GM21515 (cell line): ENCODE measurements at regions not wholly inside any gene's neighbourhood (a gene's known extent, or its start where the extent isn't known, plus 50 kb on each side); places are given as distances from the start of the nearest gene placed in this dataset.
"Not testable (repeated sequence)": the region's sequence is repeated elsewhere in the genome, so short reads cannot be mapped to it uniquely, and the experiment has no call there.

Experiments
- ATAC-seq: cut with Tn5 transposase; IDR thresholded peaks from one replicate; pipeline ENCODE4 v1.9.1; 2021; ENCODE audit not compliant: unreplicated experiment

- no peak for ATAC-seq
Observed at GRCh38 chr3:62926494-62926893, 51.3 kb upstream of the CADPS start.

DNA sequence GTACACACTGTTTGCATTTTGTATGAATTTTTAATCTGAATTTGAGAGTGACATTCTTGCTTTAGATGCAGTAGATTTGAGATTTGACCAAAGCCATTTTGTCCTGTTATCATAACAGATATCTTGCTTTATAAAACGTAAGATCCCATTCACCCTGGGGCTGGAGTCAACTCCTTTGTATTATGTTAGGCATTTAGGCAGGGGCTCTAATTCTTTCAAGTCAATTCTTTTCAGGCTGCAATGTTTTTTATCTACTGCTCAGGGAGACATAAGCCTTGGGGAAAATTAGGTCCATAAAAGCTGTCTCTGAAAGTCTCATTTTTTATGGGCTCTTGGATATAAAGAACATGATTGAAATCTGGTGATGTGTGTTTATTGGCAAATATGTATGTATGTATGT, 53.0 kb upstream of the CADPS start:
- ATAC-seq, result no peak

DNA sequence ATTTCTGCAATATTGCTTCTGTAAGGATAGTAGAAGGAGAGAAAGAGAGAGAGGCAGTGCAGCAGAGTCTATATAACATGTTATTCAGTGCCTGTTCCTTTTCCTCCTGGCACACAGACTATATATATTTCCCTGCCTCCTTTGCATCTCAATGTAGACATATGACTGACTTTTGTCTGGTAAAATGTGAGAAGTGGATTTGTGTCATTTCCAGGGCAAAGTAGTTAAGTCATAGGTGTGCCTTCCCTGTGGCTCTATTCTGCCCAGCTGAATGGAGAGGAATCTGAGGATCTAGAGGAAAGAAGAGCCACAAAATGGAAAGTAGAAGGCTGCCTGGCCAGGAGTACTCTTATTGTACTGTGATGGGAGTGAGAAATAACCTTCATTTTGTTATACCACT, 54.6 kb upstream of the CADPS start:
- no peak for ATAC-seq

GRCh38 chr3:62935793-62936192, 60.6 kb upstream of the CADPS start:
- no peak for ATAC-seq

- no peak for ATAC-seq
Observed at GRCh38 chr3:62936626-62937254, 61.5 kb upstream of the CADPS start.

GRCh38 chr3:62938583-62938982, 63.4 kb upstream of the CADPS start:
- no peak for ATAC-seq

DNA sequence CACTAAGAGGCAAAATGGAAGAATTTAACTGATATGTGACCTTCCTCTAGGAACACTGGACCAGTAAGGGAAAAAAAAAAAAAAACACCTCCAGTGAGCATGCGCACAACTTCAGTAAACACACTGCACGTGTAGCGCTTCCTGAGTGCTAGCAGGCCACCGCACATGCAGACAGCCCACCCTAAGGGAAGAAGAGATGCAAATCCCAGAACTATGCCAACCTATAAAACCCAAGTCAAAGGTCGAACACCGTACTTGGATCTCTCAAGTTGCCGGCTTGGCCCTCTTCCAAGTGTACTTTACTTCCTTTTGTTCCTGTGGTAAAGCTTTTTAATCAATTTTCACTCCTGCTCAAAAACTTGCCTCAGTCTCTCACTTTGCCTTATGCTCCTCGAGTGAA, 64.5 kb upstream of the CADPS start:
- no peak for ATAC-seq

DNA sequence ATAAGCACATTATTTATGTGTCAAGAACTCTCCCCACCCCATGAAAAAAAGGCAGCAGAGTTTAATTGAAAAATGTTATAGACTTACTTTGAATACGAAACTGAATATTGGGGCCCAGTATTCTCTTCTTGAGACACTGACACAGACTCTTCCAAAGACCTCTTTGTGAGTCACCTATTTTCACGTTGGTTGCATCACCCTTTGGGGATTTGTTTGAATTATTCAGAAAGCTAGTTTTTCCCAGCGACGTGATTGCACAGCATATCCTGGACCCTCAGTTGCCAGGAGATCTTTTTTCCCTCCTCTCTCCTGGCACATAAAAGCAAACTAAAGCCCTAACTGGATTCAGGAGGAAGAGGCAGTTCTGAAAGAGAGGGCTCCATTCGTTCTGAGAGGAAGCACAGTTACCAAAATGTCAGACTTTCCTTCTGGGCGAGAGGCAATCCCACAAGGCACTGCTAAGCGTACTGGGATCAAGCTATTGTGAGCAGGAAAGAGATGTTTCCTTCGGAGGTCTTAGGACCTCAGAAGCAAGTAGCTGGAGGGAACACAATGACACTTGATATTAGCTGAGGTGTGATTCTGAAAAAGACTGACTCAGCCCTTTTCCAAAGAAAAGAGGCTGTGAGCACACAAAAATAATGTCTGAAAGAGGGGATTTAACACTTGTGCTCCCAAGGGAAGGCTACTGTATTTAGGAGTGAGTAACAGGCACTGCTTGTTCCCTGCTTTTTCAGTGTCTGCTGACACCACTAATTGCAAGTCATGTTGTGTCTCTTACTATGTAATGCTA, 65.8 kb upstream of the CADPS start:
- ATAC-seq, result no peak

GRCh38 chr3:62942227-62942626, 67.0 kb upstream of the CADPS start:
- no peak for ATAC-seq

- no peak for ATAC-seq
Observed at GRCh38 chr3:62942764-62943163, 67.5 kb upstream of the CADPS start.

- ATAC-seq, result no peak
Observed at GRCh38 chr3:62948921-62949320, 73.7 kb upstream of the CADPS start.

- no peak for ATAC-seq
Observed at GRCh38 chr3:62950210-62950609, 75.0 kb upstream of the CADPS start.

- ATAC-seq, result no peak
Observed at GRCh38 chr3:62951037-62951613, 75.9 kb upstream of the CADPS start.

GRCh38 chr3:62951880-62952279, 76.7 kb upstream of the CADPS start:
- ATAC-seq, result not testable (repeated sequence)

- ATAC-seq, result peak; percentile 92
Observed at GRCh38 chr3:62954580-62954979, 79.4 kb upstream of the CADPS start.

DNA sequence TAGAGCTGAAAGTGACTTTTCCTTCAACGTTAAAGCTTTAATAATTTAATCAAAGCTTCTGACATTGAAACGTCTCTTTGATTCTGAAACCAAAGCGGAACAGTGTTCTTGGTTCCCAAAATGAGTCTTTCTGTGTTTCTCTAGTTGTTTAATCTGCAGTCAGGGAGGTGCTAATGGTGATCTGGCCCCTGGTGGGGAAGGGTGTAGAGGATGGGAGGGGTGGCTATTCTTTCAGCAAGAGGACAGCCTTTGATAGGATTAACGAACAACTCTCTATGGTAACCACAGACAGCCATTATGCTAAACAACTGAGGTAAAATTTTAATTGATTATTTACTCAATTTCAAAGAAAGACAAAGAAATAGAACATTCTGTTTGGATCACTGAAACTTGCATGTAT, 79.9 kb upstream of the CADPS start:
- no peak for ATAC-seq

DNA sequence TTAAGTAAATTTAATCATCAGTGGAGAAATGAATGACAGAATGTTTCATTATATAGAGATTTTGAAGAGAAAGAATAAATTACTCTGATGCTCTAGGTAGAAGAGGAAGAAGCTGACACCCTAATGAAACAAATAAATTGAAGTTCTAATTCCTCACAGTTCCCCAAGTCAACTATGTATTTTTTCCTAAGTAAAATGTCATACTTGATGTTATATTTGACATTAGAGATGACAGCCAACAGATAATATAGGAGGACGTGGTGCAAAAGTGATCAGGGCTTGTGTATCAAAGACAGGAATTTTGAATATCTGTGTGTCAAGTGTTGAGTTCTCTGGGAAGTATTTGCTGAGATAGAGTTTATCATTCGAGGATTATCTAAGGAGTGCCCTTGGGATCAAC, 81.2 kb upstream of the CADPS start:
- no peak for ATAC-seq

GRCh38 chr3:62961874-62962556, 86.8 kb upstream of the CADPS start:
- ATAC-seq, result no peak

DNA sequence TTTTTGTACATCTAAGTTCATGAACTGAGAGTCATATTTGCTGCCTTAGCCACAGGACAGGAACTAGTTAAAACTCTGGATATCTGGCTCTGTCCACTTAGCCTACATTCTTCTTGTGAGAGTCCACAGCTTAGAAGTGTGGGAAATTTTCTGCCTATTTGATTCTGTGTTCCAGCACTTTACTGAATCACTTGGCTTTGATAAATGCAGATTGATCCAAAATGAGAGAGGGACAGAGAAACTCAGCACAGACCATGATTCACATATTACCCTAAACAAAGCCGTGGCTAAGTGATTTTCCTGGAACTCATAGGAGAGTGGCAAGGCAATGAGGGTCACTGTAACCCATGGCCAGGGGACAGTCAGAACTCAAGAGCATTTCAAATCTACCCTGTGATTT, 87.5 kb upstream of the CADPS start:
- ATAC-seq, result no peak

- ATAC-seq, result no peak
Observed at GRCh38 chr3:62965311-62965710, 90.1 kb upstream of the CADPS start.

DNA sequence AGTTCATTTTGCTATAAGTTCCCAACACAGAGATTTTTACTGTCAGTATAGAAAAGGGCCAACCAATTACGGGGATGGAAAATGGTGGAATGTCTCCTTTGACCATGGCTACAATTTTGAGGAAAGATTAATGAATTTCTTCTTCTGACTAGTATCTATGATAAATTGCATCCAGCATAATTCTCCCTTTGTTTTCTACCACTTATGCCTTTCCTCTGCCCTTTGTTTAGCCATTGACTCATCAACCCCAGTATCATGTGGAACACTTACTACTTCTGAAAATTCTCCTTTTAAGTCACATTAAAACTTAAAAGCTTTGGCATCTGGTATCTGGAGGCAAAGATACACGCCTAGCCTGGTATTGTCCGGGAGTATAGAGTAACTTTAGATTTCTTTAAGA, 92.9 kb upstream of the CADPS start:
- ATAC-seq, result no peak

- ATAC-seq, result no peak
Observed at GRCh38 chr3:62970648-62971047, 95.4 kb upstream of the CADPS start.
